ENCODE measurements at regions not wholly inside any gene's neighbourhood (a gene's known extent, or its start where the extent isn't known, plus 50 kb on each side); places are given as distances from the start of the nearest gene placed in this dataset.

GRCh38 chr2:226066391-226066790, 666.9 kb downstream of the NYAP2 start:
- TF ChIP-seq CTCF (conservative IDR thresholded peaks at IDR 0.05) (no peak), ZFX (IDR thresholded peaks at IDR 0.05) (no peak)
- H3K27ac ChIP-seq, result no peak overlapping the region

GRCh38 chr2:226064932-226065570, 665.5 kb downstream of the NYAP2 start:
- no peak overlapping the region for H3K27ac ChIP-seq
- TF ChIP-seq ZFX (IDR thresholded peaks at IDR 0.05), result no peak
- TF ChIP-seq CTCF (conservative IDR thresholded peaks at IDR 0.05), result no peak

GRCh38 chr2:226063704-226064440, 664.4 kb downstream of the NYAP2 start:
- no peak overlapping the region for H3K27ac ChIP-seq

GRCh38 chr2:226059961-226060627, 660.6 kb downstream of the NYAP2 start:
- H3K27ac ChIP-seq, result no peak overlapping the region
- TF ChIP-seq ZFX (IDR thresholded peaks at IDR 0.05) (no peak), CTCF (conservative IDR thresholded peaks at IDR 0.05) (no peak)

More at GRCh38 chr2:226063704-226064440, 664.4 kb downstream of the NYAP2 start:
- TF ChIP-seq CTCF (conservative IDR thresholded peaks at IDR 0.05), result no peak
- no peak for TF ChIP-seq ZFX (IDR thresholded peaks at IDR 0.05)

- TF ChIP-seq ZFX (IDR thresholded peaks at IDR 0.05), result no peak
- TF ChIP-seq CTCF (conservative IDR thresholded peaks at IDR 0.05), result no peak
- no peak overlapping the region for H3K27ac ChIP-seq
Observed at GRCh38 chr2:226057914-226058313, 658.4 kb downstream of the NYAP2 start.

GRCh38 chr2:226057365-226057764, 657.9 kb downstream of the NYAP2 start:
- no peak overlapping the region for H3K27ac ChIP-seq
- TF ChIP-seq ZFX (IDR thresholded peaks at IDR 0.05), result no peak
- TF ChIP-seq CTCF (conservative IDR thresholded peaks at IDR 0.05), result no peak
